Mucosa of rectum (tissue), 2 donors: ENCODE measurements at regions not wholly inside any gene's neighbourhood (a gene's known extent, or its start where the extent isn't known, plus 50 kb on each side); places are given as distances from the start of the nearest gene placed in this dataset.

ENCODE experiments used
- H3K27ac ChIP-seq, 2 donors: one replicate each; pipeline ENCODE4 v1.7.0; 2013; ENCODE audit warnings: inconsistent platforms in 2 of 2, low read depth in 2 of 2, low read length in 2 of 2
- H3K27me3 ChIP-seq, 2 donors: one replicate each; pipeline ENCODE4 v1.7.0; 2013; ENCODE audit warnings: low read length in 2 of 2; ENCODE audit not compliant: control insufficient read depth in 2 of 2, insufficient read depth in 2 of 2
- H3K36me3 ChIP-seq, 2 donors: one replicate each; pipeline ENCODE4 v1.7.0; 2013; ENCODE audit warnings: low read length in 2 of 2; ENCODE audit not compliant: control insufficient read depth in 2 of 2, insufficient read depth in 2 of 2
- H3K4me1 ChIP-seq, 2 donors: one replicate each; pipeline ENCODE4 v1.7.0; 2013; ENCODE audit warnings: low read length in 2 of 2, mild to moderate bottlenecking in 1 of 2; ENCODE audit not compliant: control insufficient read depth in 2 of 2, insufficient read depth in 2 of 2
- H3K4me3 ChIP-seq, 2 donors: one replicate each; pipeline ENCODE4 v1.7.0; 2013; ENCODE audit warnings: low read length in 2 of 2
- H3K9ac ChIP-seq, 2 donors: one replicate each; pipeline ENCODE4 v1.7.0; 2013; ENCODE audit warnings: low read length in 2 of 2, low read depth in 1 of 2, mild to moderate bottlenecking in 1 of 2
- H3K9me3 ChIP-seq, 2 donors: one replicate each; pipeline ENCODE4 v1.7.0; 2013; ENCODE audit warnings: low read length in 2 of 2; ENCODE audit not compliant: control insufficient read depth in 2 of 2
- donor health status: healthy.
- donor health status: Normal muscosa, but diverticular disease.

DNA sequence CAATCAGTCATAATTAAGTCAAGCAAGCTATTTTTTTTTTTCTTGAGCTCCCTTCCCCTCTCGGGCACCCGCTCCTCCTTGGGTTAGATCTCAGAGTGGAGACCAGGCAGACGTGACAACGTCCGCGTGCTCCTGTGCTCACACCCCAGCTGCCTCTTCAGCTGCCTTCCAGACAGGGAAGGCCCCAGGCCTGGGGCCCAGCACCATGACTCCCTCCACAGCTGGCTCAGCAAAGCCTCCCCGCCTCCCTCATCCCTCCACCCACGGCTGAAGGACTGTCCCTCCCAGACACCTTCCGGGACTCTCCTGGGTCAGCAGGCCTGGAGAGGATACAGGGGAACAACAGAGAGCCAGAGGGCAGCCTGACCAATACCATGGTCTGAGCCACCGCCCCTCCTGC, 87.9 kb upstream of the LINGO1 start:
- Histone ChIP-seq H3K9me3 (no peaks in the 10 kb centered on the region), H3K4me1 (no peaks in the 10 kb centered on the region), H3K27ac (no peak overlapping the region), H3K4me3 (no peak overlapping the region), H3K36me3 (no peaks in the 10 kb centered on the region), H3K27me3 (peaks cover 4 to 7% of the 10 kb centered on the region in 2 donors), H3K9ac (no peak overlapping the region)

DNA sequence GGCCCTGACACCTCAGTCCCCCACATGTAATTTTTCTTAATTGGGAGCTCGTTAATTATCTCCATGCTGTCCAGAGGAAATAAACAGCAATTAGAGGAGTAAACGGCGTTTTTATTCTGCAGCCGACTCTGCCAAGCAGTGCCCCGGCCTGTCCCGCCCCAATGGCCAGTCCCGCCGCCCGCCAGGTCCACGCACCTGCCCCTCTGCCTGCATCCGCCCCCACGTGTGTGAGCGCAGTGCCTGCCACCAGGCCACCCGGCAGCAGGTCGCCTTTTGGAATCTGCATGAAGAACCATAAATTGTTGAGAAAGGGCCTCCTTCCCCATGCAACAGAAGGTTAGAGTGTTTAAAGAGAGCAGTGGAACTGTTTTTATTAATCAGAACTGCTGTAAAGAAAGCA, 87.5 kb upstream of the LINGO1 start:
- Histone ChIP-seq H3K9me3 (no peaks in the 10 kb centered on the region), H3K4me1 (no peaks in the 10 kb centered on the region), H3K9ac (no peak overlapping the region), H3K4me3 (no peak overlapping the region), H3K36me3 (no peaks in the 10 kb centered on the region), H3K27ac (no peak overlapping the region), H3K27me3 (peaks cover 4 to 7% of the 10 kb centered on the region in 2 donors)

DNA sequence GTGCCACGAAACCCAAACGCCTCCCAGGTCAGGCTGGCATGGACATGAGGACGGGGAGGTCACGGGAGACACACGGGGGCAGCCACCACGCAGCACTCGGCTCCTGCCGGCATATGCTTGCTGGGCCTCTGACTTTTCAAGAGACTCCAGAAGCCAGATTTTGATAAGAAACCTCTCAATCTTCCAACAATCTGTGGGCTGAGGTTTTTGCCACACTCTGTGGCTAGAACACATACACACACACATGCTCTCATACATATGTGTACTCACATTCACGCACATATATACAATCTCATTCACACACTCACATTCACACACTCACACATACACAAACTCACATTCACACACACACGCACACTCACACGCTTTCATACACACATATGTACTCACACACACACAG, 86.7 kb upstream of the LINGO1 start:
- Histone ChIP-seq H3K9me3 (no peaks in the 10 kb centered on the region), H3K4me1 (no peaks in the 10 kb centered on the region), H3K4me3 (no peak overlapping the region), H3K27ac (no peak overlapping the region), H3K36me3 (no peaks in the 10 kb centered on the region), H3K27me3 (peaks cover 4 to 7% of the 10 kb centered on the region in 2 donors), H3K9ac (no peak overlapping the region)

DNA sequence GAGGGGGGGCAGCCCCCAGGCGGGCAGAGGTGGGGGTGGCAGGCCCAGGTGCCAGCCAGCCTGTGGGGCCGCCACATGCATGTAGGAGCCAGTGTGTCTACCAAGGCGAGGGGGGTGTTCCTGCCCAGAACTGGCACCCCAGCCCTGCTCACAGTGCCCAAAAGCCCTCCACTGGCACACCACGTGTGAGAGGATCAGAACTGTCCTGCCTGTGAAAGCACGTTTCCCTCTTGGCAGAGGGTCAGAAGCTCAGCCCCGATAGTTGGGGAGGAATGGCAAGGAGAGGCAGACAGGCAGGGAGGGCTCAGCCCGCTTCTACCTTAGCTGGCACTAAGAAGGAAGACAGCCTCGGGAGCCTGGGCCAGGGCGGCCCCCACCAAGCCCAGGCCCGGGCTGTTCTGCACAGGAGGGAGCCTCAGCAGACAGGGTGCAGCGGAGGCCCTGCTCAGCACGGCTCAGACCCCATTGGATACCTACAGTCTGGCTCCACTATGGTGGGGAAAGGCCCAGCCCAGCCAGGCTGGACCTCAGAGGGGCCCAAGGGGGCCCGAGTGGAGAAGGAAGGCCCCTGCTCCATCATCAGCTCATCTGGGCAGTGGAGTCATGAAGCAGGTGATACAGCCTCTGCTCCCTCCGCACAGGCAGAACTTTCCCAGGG, 84.8 kb upstream of the LINGO1 start:
- Histone ChIP-seq H3K27me3 (peaks cover 4 to 7% of the 10 kb centered on the region in 2 donors), H3K9me3 (no peaks in the 10 kb centered on the region), H3K36me3 (no peaks in the 10 kb centered on the region), H3K27ac (no peak overlapping the region), H3K4me3 (no peak overlapping the region), H3K4me1 (no peaks in the 10 kb centered on the region), H3K9ac (no peak overlapping the region)

DNA sequence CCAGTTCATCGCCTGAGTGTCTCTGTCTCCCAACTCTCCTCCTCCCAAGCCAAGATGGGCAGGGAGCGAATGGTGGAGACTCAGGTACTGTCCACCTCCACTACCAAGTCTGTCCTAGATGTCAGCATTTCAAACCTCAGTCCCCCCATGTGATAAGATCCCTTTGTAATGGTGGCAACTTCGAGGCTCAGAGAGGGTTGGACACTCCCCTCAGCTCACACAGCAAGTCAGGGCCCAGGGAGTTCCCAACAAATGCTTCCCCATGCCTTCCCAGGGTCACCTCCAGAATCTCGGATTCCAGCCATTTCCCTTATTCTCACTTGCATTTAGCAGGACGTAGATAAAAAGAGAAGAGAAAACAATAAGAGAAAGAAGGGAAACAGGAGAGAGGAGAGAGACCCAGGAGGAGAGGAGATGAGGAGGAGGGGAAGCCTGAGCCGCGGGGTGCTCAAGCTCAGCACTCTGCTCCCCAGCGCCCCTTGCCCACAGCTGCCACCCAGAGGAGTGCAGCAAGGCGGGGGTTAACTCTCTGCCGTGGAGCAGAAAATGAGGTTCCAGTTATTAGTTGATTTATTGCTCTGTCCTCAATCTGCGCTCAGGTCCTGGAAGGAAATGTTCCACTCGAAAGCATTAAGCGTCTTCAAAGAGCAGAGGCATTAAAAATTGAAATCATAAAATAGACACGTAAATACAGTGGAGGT, 84.1 kb upstream of the LINGO1 start:
- Histone ChIP-seq H3K9me3 (no peaks in the 10 kb centered on the region), H3K27ac (no peak overlapping the region), H3K4me1 (no peaks in the 10 kb centered on the region), H3K4me3 (no peak overlapping the region), H3K27me3 (peaks cover 4 to 7% of the 10 kb centered on the region in 2 donors), H3K9ac (no peak overlapping the region), H3K36me3 (no peaks in the 10 kb centered on the region)

DNA sequence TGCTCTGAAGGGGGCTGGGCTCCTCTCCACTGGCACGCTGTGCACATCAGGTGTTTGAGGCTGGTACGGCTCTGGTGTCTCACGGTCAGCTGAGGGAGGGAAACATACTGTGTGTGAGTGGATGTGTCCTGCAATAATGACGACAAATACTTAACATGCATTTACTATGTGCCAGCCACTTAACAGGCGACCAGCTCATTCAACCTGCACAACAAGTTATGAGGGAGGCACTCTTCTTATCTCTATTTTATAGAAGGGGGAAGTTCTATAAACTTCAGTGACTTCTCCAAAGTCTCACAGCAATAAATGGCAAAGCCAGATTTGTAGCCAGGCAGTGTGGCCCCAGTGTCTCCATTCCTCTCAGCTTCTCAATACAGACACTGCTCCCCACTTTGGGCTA, 83.1 kb upstream of the LINGO1 start:
- Histone ChIP-seq H3K36me3 (no peaks in the 10 kb centered on the region), H3K9ac (no peak overlapping the region), H3K4me3 (no peak overlapping the region), H3K4me1 (no peaks in the 10 kb centered on the region), H3K27me3 (peaks cover 4 to 7% of the 10 kb centered on the region in 2 donors), H3K27ac (no peak overlapping the region), H3K9me3 (no peaks in the 10 kb centered on the region)

DNA sequence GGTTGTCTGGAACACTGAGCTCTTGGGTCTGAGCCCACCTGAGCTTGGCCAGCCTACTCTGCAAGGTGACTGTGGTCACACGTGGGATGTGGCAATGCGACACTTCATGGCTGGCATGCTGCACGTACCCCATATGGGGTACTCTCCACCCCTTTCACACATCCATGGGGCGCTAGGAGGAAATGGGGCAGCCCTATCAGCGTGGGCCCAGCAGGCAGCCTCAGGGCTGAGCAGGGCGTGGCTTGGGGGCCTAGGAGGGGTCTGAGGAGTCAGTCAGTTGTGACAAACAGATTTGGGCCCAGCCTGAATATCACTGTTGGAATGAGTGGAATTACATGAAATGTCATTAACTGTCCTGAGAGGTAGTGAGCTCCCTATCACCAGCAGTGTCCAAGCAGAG, 82.3 kb upstream of the LINGO1 start:
- Histone ChIP-seq H3K9ac (no peak overlapping the region), H3K27me3 (peaks cover 4 to 7% of the 10 kb centered on the region in 2 donors), H3K4me3 (no peak overlapping the region), H3K36me3 (no peaks in the 10 kb centered on the region), H3K4me1 (no peaks in the 10 kb centered on the region), H3K27ac (no peak overlapping the region), H3K9me3 (no peaks in the 10 kb centered on the region)

DNA sequence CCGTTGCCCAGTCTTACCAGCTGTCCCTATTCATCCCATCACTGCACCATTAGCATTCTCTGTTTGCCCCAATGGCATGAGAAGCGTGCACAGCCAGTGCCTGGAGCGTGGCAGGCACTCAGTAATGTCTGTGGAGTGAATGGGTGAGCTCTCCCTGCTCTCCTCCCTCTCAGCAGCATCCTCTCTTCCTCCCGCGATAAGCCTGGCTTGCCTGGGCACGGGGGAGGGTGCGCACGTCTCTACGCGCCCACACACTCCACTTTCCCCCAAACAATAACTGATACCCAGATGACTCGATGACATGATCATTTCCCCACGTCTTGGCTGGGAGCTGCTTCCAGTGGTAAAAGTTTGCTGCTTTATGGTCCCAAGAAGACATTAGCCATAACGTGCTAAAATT, 81.8 kb upstream of the LINGO1 start:
- Histone ChIP-seq H3K4me1 (no peaks in the 10 kb centered on the region), H3K9me3 (no peaks in the 10 kb centered on the region), H3K36me3 (no peaks in the 10 kb centered on the region), H3K4me3 (no peak overlapping the region), H3K27me3 (peaks cover 2 to 7% of the 10 kb centered on the region in 2 donors), H3K27ac (no peak overlapping the region), H3K9ac (no peak overlapping the region)

DNA sequence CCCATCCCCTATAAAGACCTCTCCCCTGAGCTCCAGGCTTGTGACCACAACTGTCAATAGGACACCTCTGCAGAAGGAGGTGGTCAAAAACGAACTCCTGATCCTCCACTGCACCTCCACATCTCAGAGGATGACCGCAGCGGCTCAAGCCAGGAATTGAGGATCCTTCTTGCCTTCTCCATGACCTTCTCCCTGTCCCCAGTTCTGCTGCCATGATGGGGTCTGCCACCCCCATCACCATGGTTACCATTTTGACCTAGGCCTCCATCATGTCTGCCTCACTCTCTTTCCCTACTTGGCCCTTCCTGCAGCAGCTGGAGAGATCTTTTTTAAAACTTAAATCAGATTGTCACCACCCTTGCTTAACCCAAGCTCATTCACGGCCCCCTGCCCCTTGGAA, 81.3 kb upstream of the LINGO1 start:
- Histone ChIP-seq H3K36me3 (no peaks in the 10 kb centered on the region), H3K9me3 (no peaks in the 10 kb centered on the region), H3K27me3 (peaks cover 2 to 7% of the 10 kb centered on the region in 2 donors), H3K4me3 (no peak overlapping the region), H3K27ac (no peak overlapping the region), H3K9ac (no peak overlapping the region), H3K4me1 (no peaks in the 10 kb centered on the region)

DNA sequence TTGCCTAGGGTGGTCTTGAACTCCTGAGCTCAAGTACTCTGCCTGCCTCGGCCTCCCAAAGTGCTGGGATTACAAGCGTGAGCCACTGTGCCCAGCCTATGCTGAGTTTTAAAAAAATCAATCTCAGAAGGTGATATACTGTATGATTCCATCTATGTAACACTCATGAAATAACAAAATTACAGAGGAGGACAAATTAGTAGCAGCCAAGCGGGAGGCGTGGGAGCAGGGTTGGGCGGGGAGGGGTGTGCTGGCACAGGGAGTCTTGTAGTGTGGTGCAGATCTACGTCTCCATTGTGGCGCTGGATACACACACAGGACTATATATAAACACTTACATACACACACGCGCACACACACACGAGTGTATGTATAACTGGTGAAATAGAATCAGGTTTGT, 80.6 kb upstream of the LINGO1 start:
- Histone ChIP-seq H3K4me3 (no peak overlapping the region), H3K4me1 (no peaks in the 10 kb centered on the region), H3K36me3 (no peaks in the 10 kb centered on the region), H3K27ac (no peak overlapping the region), H3K27me3 (peaks cover 2 to 7% of the 10 kb centered on the region in 2 donors), H3K9ac (no peak overlapping the region), H3K9me3 (no peaks in the 10 kb centered on the region)
